Ovary (tissue), 7 donors: ENCODE measurements at regions not wholly inside any gene's neighbourhood (a gene's known extent, or its start where the extent isn't known, plus 50 kb on each side); places are given as distances from the start of the nearest gene placed in this dataset.

Experiments used
- DNase-seq, 5 donors: peaks; one replicate each; pipeline ENCODE4 v3.0.0-alpha.2; 2019 to 2020
- H3K27ac ChIP-seq, 2 donors: fragments of 200-600 bp; one replicate each; pipeline versions ENCODE4 v1.5.1 to v1.8.0; 2019 to 2022
- H3K27me3 ChIP-seq: fragments of 200-600 bp; one replicate; pipeline ENCODE4 v1.8.0; 2022
- H3K36me3 ChIP-seq: fragments of 200-600 bp; sonication (generic); one replicate; pipeline ENCODE4 v1.5.1; 2019
- H3K4me1 ChIP-seq: one replicate; pipeline ENCODE4 v1.8.1; 2013; ENCODE audit warnings: mild to moderate bottlenecking, moderate library complexity; ENCODE audit not compliant: insufficient read depth
- H3K4me3 ChIP-seq: fragments of 200-600 bp; sonication (generic); one replicate; pipeline ENCODE4 v1.5.1; 2017
- H3K9me3 ChIP-seq, 2 donors: fragments of 200-600 bp in 1 of 2; sonication (generic) in 1 of 2; one replicate each; pipeline versions ENCODE4 v1.5.1 to v1.8.1; 2013 to 2019; ENCODE audit warnings: mild to moderate bottlenecking in 1 of 2, moderate library complexity in 1 of 2
- CTCF ChIP-seq, 3 donors: fragments of 450-650 bp in 2 of 3; fragments of 200-600 bp in 1 of 3; IDR thresholded peaks; one replicate each; pipeline versions ENCODE4 v1.5.1 to v1.8.0; 2016 to 2022; ENCODE audit warnings: antibody characterized with exemption in 3 of 3, mild to moderate bottlenecking in 1 of 3
- EP300 ChIP-seq: sonication (generic); formaldehyde crosslinking; IDR thresholded peaks from one replicate; pipeline ENCODE4 v1.6.1; 2017; ENCODE audit warnings: antibody characterized with exemption
- POLR2A ChIP-seq: fragments of 450-650 bp; IDR thresholded peaks from one replicate; pipeline ENCODE4 v1.6.1; 2017; ENCODE audit warnings: antibody characterized with exemption, mild to moderate bottlenecking, moderate library complexity
- WGBS, 3 donors: extraction: QIAGEN DNeasy Blood & Tissue Kit in 1 of 3; methylation state at CpG; one replicate each; pipeline versions ENCODE4 v1.1.5 to v1.1.7; 2013 to 2017; 5-methylcytosine and 5-hydroxymethylcytosine counted together
- intact Hi-C, 4 donors: fragments of 100-400 bp; cut with DNase I; formaldehyde crosslinking; loops; one replicate each; pipeline versions ENCODE4 v1.11.0 to v1.15.1; 2022 to 2023
- donor health status: DM: no; HTN: no; CAD: no; lungs with moderate emphysema.
- donor health status: DM: no; HTN: no; CAD: no.
- donor health status: Bipolar disorder and iron deficiency.
- donor health status: DM: no; HTN: no; CAD: no.
- donor health status: DM: yes; HTN: yes; CAD: no.

GRCh38 chr4:107351196-107351595 lies 315.1 kb upstream of the DKK2 start:
- H3K27ac ChIP-seq: no peak overlapping the region
- no peak for DNase-seq
- TF ChIP-seq CTCF (IDR thresholded peaks at IDR 0.05) (no peak), POLR2A (no peak), EP300 (no peak)
- no peaks in the 10 kb centered on the region for H3K9me3 ChIP-seq
- H3K27me3 ChIP-seq: no peaks in the 10 kb centered on the region
- intact Hi-C loops: no loop called here
- H3K4me1 ChIP-seq: no peaks in the 10 kb centered on the region
- H3K4me3 ChIP-seq: no peak overlapping the region
- H3K36me3 ChIP-seq: no peaks in the 10 kb centered on the region

GRCh38 chr4:107349732-107350131 lies 313.6 kb upstream of the DKK2 start:
- no peaks in the 10 kb centered on the region for H3K9me3 ChIP-seq
- H3K36me3 ChIP-seq: no peaks in the 10 kb centered on the region
- no peaks in the 10 kb centered on the region for H3K4me1 ChIP-seq
- intact Hi-C loops: no loop called here
- no peak overlapping the region for H3K4me3 ChIP-seq
- no peaks in the 10 kb centered on the region for H3K27me3 ChIP-seq
- TF ChIP-seq EP300: no peak
- no peak for TF ChIP-seq POLR2A
- TF ChIP-seq CTCF (IDR thresholded peaks at IDR 0.05): no peak
- DNase-seq: no peak
- H3K27ac ChIP-seq: no peak overlapping the region

- H3K9me3 ChIP-seq: no peaks in the 10 kb centered on the region
- intact Hi-C loops: no loop called here
- no peaks in the 10 kb centered on the region for H3K27me3 ChIP-seq
- TF ChIP-seq POLR2A: no peak
- no peak for DNase-seq
- no peaks in the 10 kb centered on the region for H3K36me3 ChIP-seq
- H3K4me1 ChIP-seq: no peaks in the 10 kb centered on the region
- no peak overlapping the region for H3K27ac ChIP-seq
- 63 to 72% (median 64%) methylated on average over 1 of the region's 1 CpG for WGBS, 3 donors
- no peak overlapping the region for H3K4me3 ChIP-seq
Observed at GRCh38 chr4:107349266-107349665, 313.2 kb upstream of the DKK2 start.

DNA sequence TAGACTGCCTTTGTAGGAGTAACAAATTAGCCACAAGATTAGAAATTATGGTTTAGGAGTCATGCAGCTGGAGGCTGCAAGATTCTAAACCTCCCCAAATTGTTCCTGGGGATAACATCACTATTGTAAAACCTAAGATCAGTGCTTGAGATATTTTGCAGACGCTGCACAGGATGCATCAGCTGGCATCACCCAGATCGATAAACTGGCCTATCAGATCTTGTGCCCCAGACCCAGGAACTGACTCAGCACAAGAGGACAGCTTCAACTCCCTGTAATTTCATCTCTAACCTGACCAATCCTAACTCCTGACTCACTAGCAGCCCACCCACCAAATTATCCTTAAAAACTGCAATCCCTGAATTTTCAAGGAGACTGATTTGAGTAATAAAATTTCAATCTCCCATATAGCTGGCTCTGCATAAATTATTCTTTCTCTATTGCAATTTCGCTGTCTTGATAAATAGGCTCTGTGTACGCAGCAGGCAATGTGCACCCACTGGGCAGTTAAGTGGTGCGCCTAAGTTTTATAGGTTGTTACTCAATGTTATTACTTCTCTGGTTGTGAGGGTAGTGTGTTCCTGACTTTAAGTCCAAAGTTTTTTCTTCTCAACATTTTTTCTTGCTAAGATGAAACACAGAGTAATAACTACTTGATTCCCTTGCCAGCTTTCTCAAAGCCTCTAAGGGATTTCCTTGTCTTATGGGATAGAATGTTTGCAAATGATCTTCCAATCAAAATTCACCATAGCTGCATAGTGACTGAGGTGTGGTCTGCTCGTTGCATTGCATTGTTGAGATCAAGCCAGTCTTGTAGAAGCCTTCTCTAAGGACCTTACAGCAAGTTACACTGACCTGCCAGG lies 312.3 kb upstream of the DKK2 start:
- H3K27ac ChIP-seq: no peak overlapping the region
- WGBS, 3 donors: 85 to 89% (median 85%) methylated on average over 6 of the region's 6 CpGs

More for the DNA sequence above, 312.3 kb upstream of the DKK2 start:
- H3K4me1 ChIP-seq: no peaks in the 10 kb centered on the region
- no peaks in the 10 kb centered on the region for H3K9me3 ChIP-seq
- H3K27me3 ChIP-seq: no peaks in the 10 kb centered on the region
- no peaks in the 10 kb centered on the region for H3K36me3 ChIP-seq
- TF ChIP-seq EP300 (no peak), CTCF (IDR thresholded peaks at IDR 0.05) (no peak), POLR2A (no peak)
- intact Hi-C loops: no loop called here
- H3K4me3 ChIP-seq: no peak overlapping the region
- no peak for DNase-seq
